CMK (cell line): ENCODE measurements at regions not wholly inside any gene's neighbourhood (a gene's known extent, or its start where the extent isn't known, plus 50 kb on each side); places are given as distances from the start of the nearest gene placed in this dataset.
A peak's percentile ranks its signal among the peaks of the same experiment; 100 is the strongest.
"Not testable (repeated sequence)": the region's sequence is repeated elsewhere in the genome, so short reads cannot be mapped to it uniquely, and the experiment has no call there.

ENCODE experiments used
- DNase-seq: peaks from one replicate; pipeline ENCODE4 v3.0.0-alpha.2; 2010; ENCODE audit warnings: low read depth

- DNase-seq: no peak
Measured at GRCh38 chr12:93080452-93080851, 151.4 kb upstream of the EEA1 start.

DNA sequence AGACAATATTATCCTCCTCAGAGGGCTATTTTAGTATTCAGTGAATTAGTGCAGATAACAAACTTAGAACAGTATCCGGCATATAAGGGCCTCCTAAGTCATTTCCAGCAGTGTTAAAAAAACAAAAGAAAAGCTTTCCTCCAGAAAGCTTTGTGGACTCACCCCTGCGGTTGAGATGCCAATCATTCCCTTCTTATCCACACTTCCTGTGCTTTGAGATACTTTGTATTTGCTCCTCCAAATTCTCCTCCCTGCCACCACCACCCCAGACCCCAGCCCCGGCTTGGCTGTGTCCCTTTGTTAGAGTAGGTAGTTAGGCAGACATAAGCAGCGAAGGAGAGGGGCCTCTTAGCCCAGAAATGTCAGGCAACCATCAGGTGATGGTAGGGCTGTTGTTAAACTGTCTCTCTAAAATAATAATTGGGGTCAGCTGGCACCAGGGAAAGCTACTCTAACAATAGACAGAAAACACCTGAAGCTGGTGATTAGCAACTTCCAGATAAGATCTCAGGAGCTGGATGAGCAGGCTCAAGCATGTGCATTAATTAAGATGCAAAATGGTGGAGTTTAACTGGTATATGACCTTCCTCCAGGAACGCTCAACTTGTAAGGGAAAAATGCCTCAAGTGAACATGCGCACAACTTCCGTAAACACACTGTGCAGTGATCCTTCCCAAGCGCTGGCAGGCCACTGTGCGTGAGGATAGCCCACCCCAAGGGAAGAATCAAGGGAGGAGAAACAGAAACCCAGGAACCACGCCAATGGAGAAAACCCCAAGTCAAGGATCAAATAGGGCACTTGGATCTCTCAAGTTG is 152.1 kb upstream of the EEA1 start:
- no peak for DNase-seq

GRCh38 chr12:93081810-93082165 is 152.7 kb upstream of the EEA1 start:
- DNase-seq: no peak

DNA sequence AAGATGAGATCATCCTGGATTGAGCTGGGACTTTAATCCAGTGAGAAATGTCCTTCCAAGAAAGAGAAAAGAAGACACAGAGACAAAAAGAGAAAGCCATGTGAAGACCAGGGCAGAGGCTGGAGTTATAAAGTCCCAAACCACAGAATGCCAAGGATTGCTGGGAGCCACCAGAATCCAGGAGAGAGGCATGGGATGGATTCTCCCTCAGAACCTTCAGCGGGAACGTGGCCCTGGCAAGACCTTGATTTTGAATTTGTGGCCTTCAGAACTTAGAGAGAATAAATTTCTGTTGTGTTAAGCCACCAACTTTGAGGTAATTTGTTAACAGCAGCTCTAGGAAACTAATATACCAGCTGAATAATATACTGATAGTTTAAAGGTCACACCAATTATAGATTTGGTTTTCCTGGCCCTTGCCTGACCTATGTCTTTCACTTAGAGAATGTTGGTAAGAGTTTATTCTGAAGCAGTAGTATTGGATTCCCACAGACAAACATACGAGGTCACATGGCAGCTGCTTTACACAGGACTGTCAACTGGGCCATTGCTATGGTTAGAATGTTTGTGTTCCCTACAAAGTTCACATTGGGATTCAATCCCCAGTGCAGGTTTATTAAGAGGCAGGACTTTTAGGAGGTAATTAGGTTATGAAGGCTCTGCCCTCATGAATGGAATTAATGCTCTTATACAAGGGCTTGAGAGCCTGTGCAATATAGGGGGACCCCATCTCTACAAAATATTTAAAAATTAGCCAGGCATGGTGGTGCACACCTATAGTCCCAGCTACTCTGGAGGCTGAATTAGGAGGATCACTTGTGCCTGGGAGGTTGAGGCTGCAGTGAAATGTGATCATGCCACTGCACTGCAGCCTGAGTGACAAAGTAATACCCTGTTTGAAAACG is 156.5 kb upstream of the EEA1 start:
- no peak for DNase-seq

GRCh38 chr12:93086288-93086727 is 157.2 kb upstream of the EEA1 start:
- no peak for DNase-seq

- no peak for DNase-seq
Measured at GRCh38 chr12:93087840-93088610, 158.9 kb upstream of the EEA1 start.

DNA sequence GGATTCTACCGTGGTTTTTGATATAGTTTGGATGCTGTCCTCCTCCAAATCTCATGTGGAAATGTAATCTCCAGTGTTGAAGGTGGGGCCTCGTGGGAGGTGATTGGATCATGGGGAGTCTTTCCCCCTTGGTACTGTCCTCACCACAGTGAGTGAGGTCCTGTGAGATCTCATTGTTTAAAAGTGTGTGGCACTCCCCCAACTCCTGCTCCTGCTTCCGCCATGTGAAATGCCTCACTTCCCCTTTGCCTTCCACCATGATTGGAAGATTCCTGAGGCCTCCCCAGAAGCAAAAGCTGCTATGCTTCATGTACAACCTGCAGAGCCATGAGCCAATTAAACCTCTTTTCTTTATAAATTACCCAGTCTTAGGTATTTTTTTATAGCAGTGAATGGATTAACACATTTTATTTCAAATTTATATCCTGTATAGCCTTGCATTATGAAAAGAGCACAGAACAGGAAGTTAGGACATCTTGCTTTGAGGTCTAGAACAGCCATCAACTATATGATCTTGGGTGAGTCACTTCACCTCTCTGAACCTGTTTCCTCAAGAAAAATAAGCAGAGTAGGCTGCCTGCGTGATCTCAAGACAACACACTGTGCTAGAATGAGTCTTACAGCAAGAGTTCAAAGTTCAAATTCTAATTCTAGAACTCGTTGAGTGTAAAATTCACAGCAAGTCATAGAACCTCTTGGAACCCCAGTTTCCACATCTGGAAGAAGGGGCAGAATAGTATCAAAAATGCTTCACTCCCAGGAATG is 160.9 kb upstream of the EEA1 start:
- DNase-seq: no peak

GRCh38 chr12:93090731-93091172 is 161.7 kb upstream of the EEA1 start:
- DNase-seq: no peak

- no peak for DNase-seq
Measured at GRCh38 chr12:93091886-93092648, 163.0 kb upstream of the EEA1 start.

DNA sequence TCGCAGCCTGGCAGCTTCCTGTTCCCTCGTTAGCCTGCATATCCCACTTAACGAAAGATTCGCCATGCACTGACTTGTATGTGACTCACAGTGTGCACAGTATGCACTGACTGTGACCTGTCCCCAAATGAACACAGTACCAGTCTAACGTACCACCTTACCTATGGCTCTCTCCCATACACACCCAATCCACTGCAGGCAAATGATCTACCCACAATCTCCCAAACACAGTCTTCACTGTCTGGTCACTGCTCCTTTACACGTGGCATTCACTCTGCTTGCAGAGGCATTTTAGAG is 163.5 kb upstream of the EEA1 start:
- no peak for DNase-seq

DNA sequence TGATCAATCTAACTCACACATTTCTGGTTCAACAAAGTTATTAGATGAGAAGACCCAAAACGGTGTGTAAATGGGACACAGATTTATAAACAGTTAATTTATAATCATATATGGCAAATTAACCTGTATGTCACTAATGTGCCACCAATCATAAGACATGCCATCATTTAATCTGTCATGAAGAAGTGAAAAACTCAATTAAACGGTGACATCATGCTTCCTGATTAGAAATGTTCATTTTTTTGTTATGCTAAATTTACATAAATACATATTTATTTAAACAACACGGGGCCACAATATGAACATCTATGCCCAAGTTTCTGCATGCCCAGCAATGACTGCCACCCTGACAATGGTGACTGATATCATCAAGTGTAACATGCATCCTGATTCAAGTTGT is 164.1 kb upstream of the EEA1 start:
- DNase-seq: no peak

GRCh38 chr12:93094222-93094621 is 165.1 kb upstream of the EEA1 start:
- not testable (repeated sequence) for DNase-seq

GRCh38 chr12:93094988-93095737 is 166.1 kb upstream of the EEA1 start:
- DNase-seq: no peak

- DNase-seq: no peak
Measured at GRCh38 chr12:93097417-93097816, 168.3 kb upstream of the EEA1 start.

- DNase-seq: peak; percentile 72
Measured at GRCh38 chr12:93098077-93098476, 169.0 kb upstream of the EEA1 start.

DNA sequence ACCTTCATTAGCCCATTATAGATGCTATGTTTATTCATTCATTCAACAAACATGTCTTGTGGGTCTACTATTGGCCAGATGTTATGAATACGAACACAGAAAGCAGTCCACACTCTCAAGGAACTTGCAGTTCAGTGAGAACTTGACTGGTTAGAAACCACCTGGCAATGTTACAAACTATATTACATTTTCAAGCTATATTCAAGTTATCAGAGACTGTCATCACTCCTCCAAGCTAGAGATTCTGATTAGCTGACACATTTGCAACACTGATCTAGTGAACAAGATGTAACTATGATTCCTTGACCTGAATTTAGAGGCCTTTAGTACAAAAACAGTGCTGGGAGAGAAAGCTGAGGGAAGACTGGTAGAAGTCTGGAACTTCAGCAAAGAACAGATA is 170.7 kb upstream of the EEA1 start:
- DNase-seq: no peak

GRCh38 chr12:93100610-93101009 is 171.5 kb upstream of the EEA1 start:
- DNase-seq: no peak

- no peak for DNase-seq
Measured at GRCh38 chr12:93101367-93101766, 172.3 kb upstream of the EEA1 start.

GRCh38 chr12:93102312-93102711 is 173.2 kb upstream of the EEA1 start:
- no peak for DNase-seq

GRCh38 chr12:93102744-93103143 is 173.6 kb upstream of the EEA1 start:
- DNase-seq: no peak
